Fibroblast of lung (primary cell): ENCODE measurements at regions not wholly inside any gene's neighbourhood (a gene's known extent, or its start where the extent isn't known, plus 50 kb on each side); places are given as distances from the start of the nearest gene placed in this dataset.

Source experiments
- CTCF ChIP-seq, 2 donors: IDR thresholded peaks in 1 of 2; conservative IDR thresholded peaks in 1 of 2; 1 replicate in 1 of 2; 2 replicates in 1 of 2; pipeline ENCODE4 v1.5.1; 2011 to 2012; ENCODE audit warnings: low read length in 2 of 2, control low read depth in 1 of 2, inconsistent platforms in 1 of 2, low read depth in 1 of 2, mild to moderate bottlenecking in 1 of 2
- EZH2 ChIP-seq: IDR thresholded peaks from 2 replicates; pipeline ENCODE4 v1.5.1; 2012; ENCODE audit warnings: low read length, control low read depth, mild to moderate bottlenecking; ENCODE audit errors: missing control alignments

GRCh38 chr6:34608321-34609091 lies 52.4 kb upstream of the SPDEF start:
- no peak for TF ChIP-seq CTCF (conservative IDR thresholded peaks at IDR 0.05 in 1 of 2, IDR thresholded peaks at IDR 0.05 in 1 of 2; ENCODE audit: low read depth in 1 of 2, low read length in 2 of 2)
- TF ChIP-seq EZH2 = no peak
